ENCODE measurements at regions not wholly inside any gene's neighbourhood (a gene's known extent, or its start where the extent isn't known, plus 50 kb on each side); places are given as distances from the start of the nearest gene placed in this dataset.
A peak's percentile ranks its signal among the peaks of the same experiment; 100 is the strongest.

DNA sequence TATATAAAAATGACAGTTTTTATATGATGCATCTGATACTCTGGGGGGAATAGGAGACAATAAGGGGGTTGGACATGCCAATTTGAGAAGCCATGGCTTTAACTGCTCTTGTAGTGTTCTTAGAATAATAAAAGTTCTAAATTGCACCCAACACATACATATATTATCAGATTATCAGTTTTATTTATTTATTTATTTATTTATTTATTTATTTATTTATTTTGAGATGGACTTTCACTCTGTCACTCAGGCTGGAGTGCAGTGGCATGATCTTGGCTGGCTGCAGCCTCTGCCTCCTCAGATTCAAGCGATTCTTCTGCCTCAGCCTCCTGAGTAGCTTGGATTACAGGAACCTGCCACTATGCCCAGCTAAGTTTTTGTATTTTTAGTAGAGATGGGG, 356.8 kb downstream of the TLL1 start:
- Histone ChIP-seq H3K4me1 (no peaks in the 10 kb centered on the region), H3K9me3 (no peaks in the 10 kb centered on the region), H3K27me3 (no peaks in the 10 kb centered on the region), H3K36me3 (ENCODE audit: low read depth, missing control alignments) (no peaks in the 10 kb centered on the region), H3K4me3 (no peak overlapping the region), H3K27ac (no peak overlapping the region)
- no peak for DNase-seq
- TF ChIP-seq, protein P1, sequence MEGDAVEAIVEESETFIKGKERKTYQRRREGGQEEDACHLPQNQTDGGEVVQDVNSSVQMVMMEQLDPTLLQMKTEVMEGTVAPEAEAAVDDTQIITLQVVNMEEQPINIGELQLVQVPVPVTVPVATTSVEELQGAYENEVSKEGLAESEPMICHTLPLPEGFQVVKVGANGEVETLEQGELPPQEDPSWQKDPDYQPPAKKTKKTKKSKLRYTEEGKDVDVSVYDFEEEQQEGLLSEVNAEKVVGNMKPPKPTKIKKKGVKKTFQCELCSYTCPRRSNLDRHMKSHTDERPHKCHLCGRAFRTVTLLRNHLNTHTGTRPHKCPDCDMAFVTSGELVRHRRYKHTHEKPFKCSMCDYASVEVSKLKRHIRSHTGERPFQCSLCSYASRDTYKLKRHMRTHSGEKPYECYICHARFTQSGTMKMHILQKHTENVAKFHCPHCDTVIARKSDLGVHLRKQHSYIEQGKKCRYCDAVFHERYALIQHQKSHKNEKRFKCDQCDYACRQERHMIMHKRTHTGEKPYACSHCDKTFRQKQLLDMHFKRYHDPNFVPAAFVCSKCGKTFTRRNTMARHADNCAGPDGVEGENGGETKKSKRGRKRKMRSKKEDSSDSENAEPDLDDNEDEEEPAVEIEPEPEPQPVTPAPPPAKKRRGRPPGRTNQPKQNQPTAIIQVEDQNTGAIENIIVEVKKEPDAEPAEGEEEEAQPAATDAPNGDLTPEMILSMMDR (IDR thresholded peaks at IDR 0.05), result no peak
- intact Hi-C loops (cut with DNase I; ENCODE audit: low total_unique reads), result no loop called here
- 89 to 100% methylated on average over 1 of the region's 1 CpG for WGBS, 2 donors

DNA sequence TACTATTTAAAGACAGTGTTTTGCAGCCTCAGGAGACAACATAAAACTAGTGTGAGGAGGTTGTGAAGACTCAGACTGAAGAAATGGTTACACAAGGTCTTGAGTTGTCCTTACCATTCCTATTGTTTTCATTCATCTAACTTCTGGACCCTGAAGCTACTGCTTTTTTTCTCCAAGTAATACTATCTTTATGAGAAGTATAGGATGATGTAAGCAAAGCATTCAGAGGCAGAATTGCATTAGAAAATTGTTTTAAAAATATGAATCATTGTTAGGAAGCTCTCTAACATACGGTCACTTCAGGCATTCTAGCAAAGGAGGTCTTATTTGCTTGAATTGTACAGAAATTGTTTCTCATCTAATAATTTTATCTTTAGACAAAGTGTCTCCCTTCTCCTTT, 357.8 kb downstream of the TLL1 start:
- TF ChIP-seq, protein P1 (IDR thresholded peaks at IDR 0.05), result no peak
- TF ChIP-seq POLR2A (IDR thresholded peaks at IDR 0.05), result no peak
- H3K36me3 ChIP-seq (ENCODE audit: low read depth, missing control alignments), result no peaks in the 10 kb centered on the region
- H3K4me1 ChIP-seq, result no peaks in the 10 kb centered on the region
- intact Hi-C loops (cut with DNase I; ENCODE audit: low total_unique reads), result no loop called here
- no peak overlapping the region for H3K4me3 ChIP-seq
- no peak for DNase-seq
- no peaks in the 10 kb centered on the region for H3K27me3 ChIP-seq
- H3K27ac ChIP-seq, result no peak overlapping the region
- 91 to 95% methylated on average over 1 of the region's 1 CpG for WGBS, 2 donors
- H3K9me3 ChIP-seq, result no peaks in the 10 kb centered on the region

DNA sequence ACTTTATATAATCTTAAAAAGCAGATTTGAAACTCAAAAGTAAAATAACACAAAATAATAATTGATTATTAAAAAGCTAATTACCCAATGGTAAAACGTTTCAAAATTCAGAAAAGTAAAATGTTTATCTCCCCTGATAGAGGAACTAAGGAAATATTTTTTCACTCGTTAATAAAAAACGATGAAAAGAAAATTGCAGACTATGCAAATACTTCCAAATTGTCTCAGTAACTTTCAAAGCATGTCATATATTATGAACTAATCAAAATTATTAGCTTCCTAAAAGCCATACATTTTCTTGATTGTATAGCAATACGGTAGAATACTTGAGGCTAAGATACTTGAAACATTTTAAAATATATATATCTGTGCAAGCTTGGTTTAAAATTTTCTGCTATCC, 366.3 kb downstream of the TLL1 start:
- H3K27ac ChIP-seq, result no peak overlapping the region
- no peak for DNase-seq
- intact Hi-C loops (cut with DNase I; ENCODE audit: low total_unique reads), result no loop called here
- 70 to 74% methylated on average over 4 of the region's 4 CpGs for WGBS, 2 donors
- no peak for TF ChIP-seq POLR2A (IDR thresholded peaks at IDR 0.05)
- TF ChIP-seq, protein P1 (IDR thresholded peaks at IDR 0.05), result no peak
- H3K27me3 ChIP-seq, result no peaks in the 10 kb centered on the region
- H3K9me3 ChIP-seq, result no peaks in the 10 kb centered on the region
- no peaks in the 10 kb centered on the region for H3K36me3 ChIP-seq (ENCODE audit: low read depth, missing control alignments)
- H3K4me1 ChIP-seq, result no peaks in the 10 kb centered on the region
- no peak overlapping the region for H3K4me3 ChIP-seq

DNA sequence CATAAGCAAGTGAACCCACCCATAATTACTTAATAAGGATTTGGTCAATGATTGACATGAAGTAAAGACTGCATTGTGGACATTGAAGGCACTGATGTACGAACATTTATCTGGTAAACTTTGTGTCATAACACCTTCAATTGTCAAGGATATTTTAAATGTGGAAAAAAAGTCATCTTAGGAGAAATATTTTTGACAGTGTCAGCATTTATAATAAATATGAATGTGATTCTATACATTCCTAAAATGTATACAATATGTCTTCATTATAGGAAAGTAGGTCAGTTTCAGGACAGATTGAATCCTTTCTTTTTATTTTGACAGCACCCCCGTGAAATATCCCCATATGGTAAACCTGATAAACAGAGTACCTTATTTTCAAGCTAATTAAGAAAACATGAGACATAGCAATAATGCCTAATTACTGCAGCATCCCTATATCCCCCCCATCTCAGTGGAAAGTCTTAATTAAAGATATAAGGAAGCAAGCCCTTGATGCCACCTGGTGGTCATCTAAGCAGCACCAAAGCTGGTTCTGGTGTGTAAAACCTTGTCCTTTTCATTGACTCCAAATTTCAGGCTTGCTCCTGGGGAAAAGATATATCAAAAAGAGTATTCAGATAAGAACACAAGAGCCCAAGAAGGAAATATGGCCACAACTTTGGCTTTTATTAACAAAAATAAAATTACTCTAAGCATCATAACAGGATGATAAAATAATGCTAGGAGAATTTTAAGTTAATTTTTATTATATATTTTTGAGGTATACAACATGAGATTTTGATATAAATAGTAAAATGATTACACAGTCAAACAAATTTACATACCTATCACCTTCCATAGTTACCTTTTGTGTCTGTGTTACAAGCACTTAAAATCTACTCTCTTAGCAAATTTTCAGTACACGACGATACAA, 379.7 kb downstream of the TLL1 start:
- Histone ChIP-seq H3K4me1 (no peaks in the 10 kb centered on the region), H3K27ac (no peak overlapping the region), H3K27me3 (no peaks in the 10 kb centered on the region), H3K4me3 (no peak overlapping the region), H3K9me3 (no peaks in the 10 kb centered on the region), H3K36me3 (ENCODE audit: low read depth, missing control alignments) (no peaks in the 10 kb centered on the region)
- intact Hi-C loops (cut with DNase I; ENCODE audit: low total_unique reads), result no loop called here
- peak; percentile 44 for DNase-seq
- 74% methylated on average over 4 of the region's 4 CpGs for WGBS, 2 donors
- TF ChIP-seq, protein P1 (IDR thresholded peaks at IDR 0.05), result peak in 1 of 3 experiments; percentile 33
- TF ChIP-seq POLR2A (IDR thresholded peaks at IDR 0.05), result no peak

DNA sequence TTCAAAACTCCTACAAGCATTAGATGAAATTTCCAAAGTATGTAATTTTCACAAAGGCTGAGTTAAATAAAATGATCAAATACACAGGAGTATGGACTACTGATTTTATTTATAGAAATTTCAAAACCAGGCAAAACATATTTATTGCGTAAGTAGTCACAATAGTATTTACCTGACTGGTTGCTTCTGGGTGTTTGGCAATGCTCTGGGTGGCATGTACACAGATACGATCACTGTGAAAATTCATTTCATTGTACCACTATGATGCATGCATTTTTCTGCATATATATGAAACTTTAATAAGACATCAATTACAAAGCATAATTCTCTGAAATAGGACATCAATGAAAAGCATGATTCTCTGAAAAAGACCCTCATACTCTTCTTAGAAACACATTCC, 384.2 kb downstream of the TLL1 start:
- no peaks in the 10 kb centered on the region for H3K36me3 ChIP-seq (ENCODE audit: low read depth, missing control alignments)
- no peaks in the 10 kb centered on the region for H3K4me1 ChIP-seq
- TF ChIP-seq POLR2A (IDR thresholded peaks at IDR 0.05), result no peak
- TF ChIP-seq, protein P1 (IDR thresholded peaks at IDR 0.05), result no peak
- DNase-seq, result no peak
- 88 to 94% methylated on average over 2 of the region's 2 CpGs for WGBS, 2 donors
- no peaks in the 10 kb centered on the region for H3K27me3 ChIP-seq
- no peaks in the 10 kb centered on the region for H3K9me3 ChIP-seq
- no peak overlapping the region for H3K4me3 ChIP-seq
- intact Hi-C loops (cut with DNase I; ENCODE audit: low total_unique reads), result no loop called here
- H3K27ac ChIP-seq, result no peak overlapping the region

Data from testis (tissue), 2 donors.